ENCODE measurements at regions not wholly inside any gene's neighbourhood (a gene's known extent, or its start where the extent isn't known, plus 50 kb on each side); places are given as distances from the start of the nearest gene placed in this dataset.

DNA sequence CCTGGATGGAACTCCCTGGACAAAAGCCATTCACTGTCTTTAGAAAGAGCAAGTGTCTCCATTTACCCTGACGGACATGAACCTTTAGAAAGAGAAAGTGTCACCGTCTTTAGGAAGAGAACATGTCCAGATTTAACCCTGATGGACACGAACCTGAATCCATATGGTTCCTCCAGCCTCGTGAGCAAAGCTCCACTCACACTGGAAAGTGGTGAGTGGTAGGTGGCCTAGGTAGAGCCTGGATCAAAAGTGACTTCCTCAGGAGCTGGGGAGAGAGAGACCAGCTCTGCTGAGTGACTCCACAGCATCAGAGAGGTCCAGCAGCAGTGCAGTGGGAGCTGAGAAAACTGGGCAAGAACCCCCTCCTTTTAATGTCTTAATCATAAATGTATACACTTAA lies 59.8 kb upstream of the IRS2 start:
- no peak for DNase-seq

DNA sequence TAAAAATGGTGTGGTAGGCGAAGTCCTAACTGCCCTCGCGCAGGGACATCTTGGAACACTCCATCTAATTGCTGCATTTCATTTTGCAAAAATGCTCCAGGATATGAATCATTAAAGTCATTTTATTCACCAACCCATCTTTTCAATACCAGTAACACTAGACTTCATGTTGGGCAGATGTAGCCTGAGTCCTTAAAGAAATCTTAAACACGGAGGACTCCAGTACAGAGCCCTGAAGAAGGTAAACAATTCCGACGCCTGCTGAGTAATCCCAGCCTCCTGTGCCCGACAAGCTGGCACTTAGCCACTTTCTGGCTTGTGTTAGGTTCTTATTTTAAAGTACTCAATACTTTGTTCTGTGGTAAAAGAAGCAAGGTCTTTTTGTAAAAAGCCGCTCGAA lies 58.0 kb upstream of the IRS2 start:
- no peak for DNase-seq

DNA sequence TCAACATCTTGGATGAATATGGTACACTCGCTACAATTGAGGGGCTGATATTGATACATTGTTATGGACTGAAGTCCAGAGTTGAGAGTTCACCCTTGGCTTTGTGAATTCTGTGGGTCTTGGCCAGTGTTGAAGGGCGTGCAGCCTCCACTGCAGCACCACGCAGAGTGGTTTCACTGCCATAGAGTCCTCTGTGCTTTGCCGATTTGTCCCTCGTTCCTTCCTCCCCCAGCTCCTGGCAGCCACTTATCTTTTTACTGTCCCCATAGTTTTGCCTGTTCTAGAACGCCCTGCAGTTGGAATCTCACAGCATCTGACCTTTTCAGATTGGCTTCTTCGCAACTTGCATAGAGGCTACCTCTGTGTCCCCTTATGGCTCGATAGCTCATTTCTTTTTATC lies 57.3 kb upstream of the IRS2 start:
- DNase-seq: no peak

DNA sequence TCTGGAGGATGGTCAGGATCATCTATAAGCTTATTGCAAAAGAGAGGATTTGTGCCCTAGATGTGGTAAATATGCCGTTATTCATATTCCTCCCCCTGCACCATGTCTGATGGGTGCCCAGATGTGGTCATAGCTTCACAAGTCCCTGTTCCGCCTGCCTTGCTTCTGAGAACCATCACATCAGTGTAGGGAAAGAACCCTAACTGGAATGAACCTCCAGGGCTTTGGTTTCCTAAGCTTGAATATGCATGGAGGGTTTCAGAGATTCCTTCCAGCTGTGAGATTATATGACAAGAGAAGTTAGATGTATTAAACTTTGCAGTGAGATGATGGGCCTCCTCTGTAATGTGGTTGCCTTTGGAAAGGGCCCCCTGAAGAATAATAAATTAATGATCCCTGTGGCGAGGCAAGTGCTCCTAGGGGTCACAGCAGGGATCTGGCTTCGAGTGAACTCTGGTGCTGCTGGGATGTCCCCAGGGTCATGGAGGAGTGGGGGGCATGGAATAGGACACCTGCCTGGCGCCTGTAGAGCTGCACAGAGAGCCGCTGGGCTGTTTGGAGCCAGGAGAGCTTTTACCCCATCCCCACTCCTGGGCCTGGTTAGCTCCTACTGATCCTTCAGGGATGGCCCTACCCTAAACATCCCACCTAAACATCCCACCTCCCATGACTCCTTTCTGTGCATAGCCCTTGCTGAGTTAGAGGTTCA lies 56.0 kb upstream of the IRS2 start:
- no peak for DNase-seq

- DNase-seq: no peak
Observed at GRCh38 chr13:109840893-109841287, 54.5 kb upstream of the IRS2 start.

GRCh38 chr13:109840201-109840892 lies 54.0 kb upstream of the IRS2 start:
- no peak for DNase-seq

DNA sequence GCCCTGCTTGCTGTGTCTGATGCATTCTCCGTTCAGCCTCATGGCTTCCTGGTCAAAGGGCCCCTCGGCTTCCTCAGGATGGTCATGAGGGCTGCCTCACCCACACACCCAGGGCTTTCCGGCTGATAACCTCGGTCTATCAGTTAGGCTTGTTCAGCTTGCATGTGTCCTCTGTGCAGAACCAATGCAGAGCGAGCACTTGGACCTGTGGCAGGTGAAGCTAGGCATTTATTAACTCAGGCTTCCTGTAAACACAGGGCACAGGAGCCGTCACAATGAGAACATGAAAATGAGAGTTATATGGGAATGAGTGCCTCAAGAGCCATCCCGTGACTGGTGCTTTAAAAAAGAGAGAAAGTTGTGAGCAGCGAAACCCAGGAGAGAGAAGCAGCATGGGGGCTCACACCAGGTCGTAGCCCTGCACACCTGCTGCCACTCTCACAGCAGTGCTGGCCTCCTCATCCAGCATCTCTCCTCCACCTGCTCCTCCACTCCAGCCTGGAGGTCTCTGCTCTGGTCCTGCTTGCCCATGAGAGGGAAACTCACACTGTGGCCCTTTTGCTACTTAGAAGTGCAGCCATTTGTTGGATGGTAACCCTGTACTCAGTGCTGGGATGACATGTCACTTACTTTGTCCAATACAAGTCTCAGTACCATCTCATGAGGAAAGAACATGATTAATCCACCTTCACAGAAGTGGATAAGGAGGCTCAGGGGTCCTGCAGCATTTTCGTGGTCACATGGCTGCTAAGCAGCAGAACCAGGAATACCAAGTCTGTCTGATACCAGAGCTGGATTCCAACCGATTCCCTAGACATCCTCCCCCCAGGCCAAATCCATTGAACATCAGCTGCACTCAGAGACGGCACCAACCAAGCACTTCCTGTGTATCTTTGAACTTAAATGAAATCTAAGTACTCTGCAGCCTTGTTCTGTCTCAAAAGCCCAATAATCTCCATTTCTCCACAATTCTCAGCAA lies 50.5 kb upstream of the IRS2 start:
- DNase-seq: no peak

All from NCI-H1694 treated with DMSO at 0.1 percent for 48 hours (cell line).